WTC11 (cell line): ENCODE measurements at regions not wholly inside any gene's neighbourhood (a gene's known extent, or its start where the extent isn't known, plus 50 kb on each side); places are given as distances from the start of the nearest gene placed in this dataset.

Source experiments
- ATAC-seq: fragments of 200-7000 bp; cut with Tn5 transposase; 2 replicates; pipeline ENCODE4 v1.10.0; 2021; ENCODE audit warnings: mild to moderate bottlenecking, moderate library complexity
- CTCF ChIA-PET: fragments of 300-600 bp; sonication (Branson Sonifier 250); formaldehyde crosslinking; loops from one replicate; lab custom pipeline; 2021; ENCODE audit warnings: antibody characterized with exemption; lab: Charles Lee
- POLR2A ChIA-PET: fragments of 350-600 bp; sonication (Branson Sonifier 250); formaldehyde crosslinking; loops from one replicate; lab custom pipeline; 2021; ENCODE audit warnings: antibody characterized with exemption; lab: Charles Lee
- DNase-seq: peaks from one replicate; pipeline ENCODE4 v3.0.0; 2021; ENCODE audit warnings: low spot score
- H3K27ac Mint-ChIP-seq: 2 replicates; pipeline ENCODE4 v1.8.0; 2021; ENCODE audit warnings: mixed read lengths
- H3K27me3 Mint-ChIP-seq: 2 replicates; pipeline ENCODE4 v1.8.0; 2021; ENCODE audit warnings: low read depth, mild to moderate bottlenecking, moderate library complexity, mixed read lengths
- H3K36me3 Mint-ChIP-seq: 2 replicates; pipeline ENCODE4 v1.8.0; 2021; ENCODE audit warnings: mixed read lengths
- H3K4me1 Mint-ChIP-seq: 2 replicates; pipeline ENCODE4 v1.8.0; 2022; ENCODE audit warnings: mixed read lengths
- H3K4me3 Mint-ChIP-seq: 2 replicates; pipeline ENCODE4 v1.8.0; 2021; ENCODE audit warnings: mild to moderate bottlenecking, moderate library complexity, mixed read lengths
- H3K9me3 Mint-ChIP-seq: 2 replicates; pipeline ENCODE4 v1.8.0; 2021; ENCODE audit warnings: mixed read lengths
- AR ChIP-seq: fragments of 250-450 bp; sonication (Bioruptor Pico); IDR thresholded peaks from 2 replicates; pipeline ENCODE4 v1.9.0; 2021; ENCODE audit warnings: mild to moderate bottlenecking
- ATF1 ChIP-seq: sonication (generic); formaldehyde crosslinking; IDR thresholded peaks from 2 replicates; pipeline ENCODE4 v1.8.1; 2023; ENCODE audit warnings: mild to moderate bottlenecking, moderate library complexity, missing genetic modification reagents
- ATF2 ChIP-seq: sonication (generic); formaldehyde crosslinking; IDR thresholded peaks from 2 replicates; pipeline ENCODE4 v1.8.1; 2022; ENCODE audit warnings: low read depth, missing genetic modification reagents, borderline replicate concordance
- ELF4 ChIP-seq: sonication (generic); formaldehyde crosslinking; IDR thresholded peaks from 2 replicates; pipeline ENCODE4 v1.8.1; 2022; ENCODE audit warnings: low read depth, mild to moderate bottlenecking, moderate library complexity, missing genetic modification reagents
- FOXK1 ChIP-seq: sonication (generic); formaldehyde crosslinking; IDR thresholded peaks from 2 replicates; pipeline ENCODE4 v1.8.0; 2022; ENCODE audit warnings: mild to moderate bottlenecking, moderate library complexity, missing genetic modification reagents
- GABPB1 ChIP-seq: sonication (generic); formaldehyde crosslinking; IDR thresholded peaks from 2 replicates; pipeline ENCODE4 v1.8.1; 2023; ENCODE audit warnings: mild to moderate bottlenecking, missing genetic modification reagents
- PRRX2 ChIP-seq: fragments of 250-450 bp; sonication (Bioruptor Pico); IDR thresholded peaks from 2 replicates; pipeline ENCODE4 v1.8.0; 2021; ENCODE audit warnings: mild to moderate bottlenecking
- RORB ChIP-seq: fragments of 250-450 bp; sonication (Bioruptor Pico); IDR thresholded peaks from 2 replicates; pipeline ENCODE4 v1.9.0; 2021; ENCODE audit warnings: mild to moderate bottlenecking
- SMAD4 ChIP-seq: sonication (generic); formaldehyde crosslinking; IDR thresholded peaks from 2 replicates; pipeline ENCODE4 v1.8.0; 2022; ENCODE audit warnings: mild to moderate bottlenecking, missing genetic modification reagents
- ZBTB21 ChIP-seq: sonication (generic); formaldehyde crosslinking; IDR thresholded peaks from 2 replicates; pipeline ENCODE4 v1.8.1; 2023; ENCODE audit warnings: mild to moderate bottlenecking, missing genetic modification reagents, borderline replicate concordance
- ZNF121 ChIP-seq: sonication (generic); formaldehyde crosslinking; IDR thresholded peaks from 2 replicates; pipeline ENCODE4 v1.8.0; 2023; ENCODE audit warnings: missing genetic modification reagents
- ZNF219 ChIP-seq: sonication (generic); formaldehyde crosslinking; IDR thresholded peaks from 2 replicates; pipeline ENCODE4 v1.8.0; 2023; ENCODE audit warnings: missing genetic modification reagents, mild to moderate bottlenecking, borderline replicate concordance
- TF ChIP-seq, protein P1 (sequence below): sonication (generic); formaldehyde crosslinking; IDR thresholded peaks from 2 replicates; pipeline ENCODE4 v1.8.1; 2022; ENCODE audit warnings: low read depth, mild to moderate bottlenecking, moderate library complexity, missing genetic modification reagents, borderline replicate concordance
- TF ChIP-seq, protein P2 (sequence below): fragments of 250-450 bp; sonication (Bioruptor Pico); IDR thresholded peaks from 2 replicates; pipeline ENCODE4 v1.9.0; 2021; ENCODE audit warnings: mild to moderate bottlenecking, borderline replicate concordance
- TF ChIP-seq, protein P3 (sequence below): fragments of 250-450 bp; sonication (Bioruptor Pico); IDR thresholded peaks from 2 replicates; pipeline ENCODE4 v1.9.0; 2021; ENCODE audit warnings: mild to moderate bottlenecking
- TF ChIP-seq, protein P4 (sequence below): sonication (generic); formaldehyde crosslinking; IDR thresholded peaks from 2 replicates; pipeline ENCODE4 v1.8.1; 2023; ENCODE audit warnings: mild to moderate bottlenecking, missing genetic modification reagents, moderate library complexity

DNA sequence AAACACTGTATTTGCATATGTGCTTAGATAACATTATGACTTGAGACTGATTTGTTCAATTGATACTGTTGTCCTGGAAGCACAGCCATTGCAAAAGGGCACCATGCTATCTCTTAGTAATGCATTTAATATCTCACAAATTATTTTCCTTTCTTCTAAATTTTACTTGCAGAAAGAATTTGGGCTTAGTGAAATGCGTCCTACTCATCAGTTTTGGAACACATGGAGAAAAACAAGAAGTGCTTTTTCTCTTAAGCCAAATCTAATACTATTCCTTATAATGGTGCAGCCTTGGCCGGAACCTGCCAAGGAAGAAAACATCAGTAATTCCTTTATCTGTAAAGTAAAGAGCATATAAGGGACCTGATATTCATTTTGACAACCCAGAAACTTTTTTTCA lies 172.2 kb upstream of the ZNF608 start (continued):
- TF ChIP-seq, protein P1, sequence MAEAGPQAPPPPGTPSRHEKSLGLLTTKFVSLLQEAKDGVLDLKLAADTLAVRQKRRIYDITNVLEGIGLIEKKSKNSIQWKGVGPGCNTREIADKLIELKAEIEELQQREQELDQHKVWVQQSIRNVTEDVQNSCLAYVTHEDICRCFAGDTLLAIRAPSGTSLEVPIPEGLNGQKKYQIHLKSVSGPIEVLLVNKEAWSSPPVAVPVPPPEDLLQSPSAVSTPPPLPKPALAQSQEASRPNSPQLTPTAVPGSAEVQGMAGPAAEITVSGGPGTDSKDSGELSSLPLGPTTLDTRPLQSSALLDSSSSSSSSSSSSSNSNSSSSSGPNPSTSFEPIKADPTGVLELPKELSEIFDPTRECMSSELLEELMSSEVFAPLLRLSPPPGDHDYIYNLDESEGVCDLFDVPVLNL: no peak
- TF ChIP-seq, protein P2, sequence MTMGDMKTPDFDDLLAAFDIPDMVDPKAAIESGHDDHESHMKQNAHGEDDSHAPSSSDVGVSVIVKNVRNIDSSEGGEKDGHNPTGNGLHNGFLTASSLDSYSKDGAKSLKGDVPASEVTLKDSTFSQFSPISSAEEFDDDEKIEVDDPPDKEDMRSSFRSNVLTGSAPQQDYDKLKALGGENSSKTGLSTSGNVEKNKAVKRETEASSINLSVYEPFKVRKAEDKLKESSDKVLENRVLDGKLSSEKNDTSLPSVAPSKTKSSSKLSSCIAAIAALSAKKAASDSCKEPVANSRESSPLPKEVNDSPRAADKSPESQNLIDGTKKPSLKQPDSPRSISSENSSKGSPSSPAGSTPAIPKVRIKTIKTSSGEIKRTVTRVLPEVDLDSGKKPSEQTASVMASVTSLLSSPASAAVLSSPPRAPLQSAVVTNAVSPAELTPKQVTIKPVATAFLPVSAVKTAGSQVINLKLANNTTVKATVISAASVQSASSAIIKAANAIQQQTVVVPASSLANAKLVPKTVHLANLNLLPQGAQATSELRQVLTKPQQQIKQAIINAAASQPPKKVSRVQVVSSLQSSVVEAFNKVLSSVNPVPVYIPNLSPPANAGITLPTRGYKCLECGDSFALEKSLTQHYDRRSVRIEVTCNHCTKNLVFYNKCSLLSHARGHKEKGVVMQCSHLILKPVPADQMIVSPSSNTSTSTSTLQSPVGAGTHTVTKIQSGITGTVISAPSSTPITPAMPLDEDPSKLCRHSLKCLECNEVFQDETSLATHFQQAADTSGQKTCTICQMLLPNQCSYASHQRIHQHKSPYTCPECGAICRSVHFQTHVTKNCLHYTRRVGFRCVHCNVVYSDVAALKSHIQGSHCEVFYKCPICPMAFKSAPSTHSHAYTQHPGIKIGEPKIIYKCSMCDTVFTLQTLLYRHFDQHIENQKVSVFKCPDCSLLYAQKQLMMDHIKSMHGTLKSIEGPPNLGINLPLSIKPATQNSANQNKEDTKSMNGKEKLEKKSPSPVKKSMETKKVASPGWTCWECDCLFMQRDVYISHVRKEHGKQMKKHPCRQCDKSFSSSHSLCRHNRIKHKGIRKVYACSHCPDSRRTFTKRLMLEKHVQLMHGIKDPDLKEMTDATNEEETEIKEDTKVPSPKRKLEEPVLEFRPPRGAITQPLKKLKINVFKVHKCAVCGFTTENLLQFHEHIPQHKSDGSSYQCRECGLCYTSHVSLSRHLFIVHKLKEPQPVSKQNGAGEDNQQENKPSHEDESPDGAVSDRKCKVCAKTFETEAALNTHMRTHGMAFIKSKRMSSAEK (CRISPR knock-in tag): no peak
- TF ChIP-seq FOXK1 (CRISPR knock-in tag) (no peak), ELF4 (CRISPR knock-in tag) (no peak), RORB (CRISPR knock-in tag) (no peak), ZNF219 (no peak), GABPB1 (CRISPR knock-in tag) (no peak), PRRX2 (no peak), ATF2 (no peak), ZBTB21 (CRISPR knock-in tag) (no peak), ATF1 (no peak)
- TF ChIP-seq, protein P3, sequence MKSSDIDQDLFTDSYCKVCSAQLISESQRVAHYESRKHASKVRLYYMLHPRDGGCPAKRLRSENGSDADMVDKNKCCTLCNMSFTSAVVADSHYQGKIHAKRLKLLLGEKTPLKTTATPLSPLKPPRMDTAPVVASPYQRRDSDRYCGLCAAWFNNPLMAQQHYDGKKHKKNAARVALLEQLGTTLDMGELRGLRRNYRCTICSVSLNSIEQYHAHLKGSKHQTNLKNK (CRISPR knock-in tag): no peak

GRCh38 chr5:124919076-124919475 lies 172.6 kb upstream of the ZNF608 start:
- Mint-ChIP-seq H3K27ac (no peak overlapping the region), H3K36me3 (peaks cover 9% of the 10 kb centered on the region), H3K4me1 (no peaks in the 10 kb centered on the region), H3K9me3 (peaks cover 16% of the 10 kb centered on the region), H3K4me3 (no peak overlapping the region), H3K27me3 (peaks cover 8% of the 10 kb centered on the region)
- ChIA-PET CTCF (interaction anchor here (0.5 kb wide), 1 partner anchor 13 kb away, joined by 3 read pairs; no protein-coding TSS in a partner anchor), POLR2A (no interaction called here)
- TF ChIP-seq, protein P4, sequence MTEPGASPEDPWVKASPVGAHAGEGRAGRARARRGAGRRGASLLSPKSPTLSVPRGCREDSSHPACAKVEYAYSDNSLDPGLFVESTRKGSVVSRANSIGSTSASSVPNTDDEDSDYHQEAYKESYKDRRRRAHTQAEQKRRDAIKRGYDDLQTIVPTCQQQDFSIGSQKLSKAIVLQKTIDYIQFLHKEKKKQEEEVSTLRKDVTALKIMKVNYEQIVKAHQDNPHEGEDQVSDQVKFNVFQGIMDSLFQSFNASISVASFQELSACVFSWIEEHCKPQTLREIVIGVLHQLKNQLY (CRISPR knock-in tag): no peak
- TF ChIP-seq SMAD4 (no peak), ZNF121 (CRISPR knock-in tag) (no peak), AR (CRISPR knock-in tag) (no peak)
- DNase-seq (no peak), ATAC-seq (no peak)
